HEK293 (cell line): ENCODE measurements at regions not wholly inside any gene's neighbourhood (a gene's known extent, or its start where the extent isn't known, plus 50 kb on each side); places are given as distances from the start of the nearest gene placed in this dataset.

Experiments used
- CTCF ChIA-PET: fragments of 350-600 bp; formaldehyde crosslinking; extraction: SDS; loops from one replicate; lab custom pipeline; 2021; ENCODE audit warnings: antibody characterized with exemption; lab: Yijun Ruan, JAX
- POLR2A ChIA-PET: fragments of 300-600 bp; formaldehyde crosslinking; extraction: SDS; loops from one replicate; lab custom pipeline; 2020; ENCODE audit warnings: antibody characterized with exemption, inconsistent platforms; lab: Yijun Ruan, JAX
- H3K27ac ChIP-seq: fragments of 200-500 bp; sonication (Bioruptor generic); 2 replicates; pipeline ENCODE4 v1.5.1; 2014; ENCODE audit warnings: low read depth, low read length, control low read depth, inconsistent platforms; ENCODE audit errors: extremely low read depth
- H3K36me3 ChIP-seq, 2 experiments: fragments of 200-500 bp in 1 of 2; sonication (Bioruptor generic) in 1 of 2; 1 replicate in 1 of 2; 2 replicates in 1 of 2; pipeline ENCODE4 v1.5.1; 2014 to 2017; ENCODE audit warnings: inconsistent platforms in 2 of 2, low read length in 2 of 2; ENCODE audit not compliant: control insufficient read depth in 2 of 2, insufficient read depth in 1 of 2
- H3K4me1 ChIP-seq: fragments of 200-500 bp; sonication (Bioruptor generic); 2 replicates; pipeline ENCODE4 v1.5.1; 2014; ENCODE audit warnings: mild to moderate bottlenecking, low read length, inconsistent platforms; ENCODE audit not compliant: control insufficient read depth, insufficient read depth
- H3K4me3 ChIP-seq: 2 replicates; pipeline ENCODE4 v1.5.1; 2011; ENCODE audit warnings: low read depth, mild to moderate bottlenecking, control low read depth, low read length, moderate library complexity
- H3K9me3 ChIP-seq: fragments of 200-500 bp; sonication (Bioruptor generic); 2 replicates; pipeline ENCODE4 v1.5.1; 2014; ENCODE audit warnings: low read depth, low read length, inconsistent platforms; ENCODE audit not compliant: control insufficient read depth, insufficient read depth
- GLI2 ChIP-seq: fragments of 450-650 bp; formaldehyde crosslinking; IDR thresholded peaks from 2 replicates; pipeline ENCODE4; 2017; ENCODE audit warnings: missing biosample characterization, missing genetic modification characterization, low read depth, borderline replicate concordance
- INSM2 ChIP-seq: fragments of 450-650 bp; formaldehyde crosslinking; IDR thresholded peaks from 2 replicates; pipeline ENCODE4 v1.5.1; 2016; ENCODE audit warnings: missing biosample characterization, missing genetic modification characterization
- KLF7 ChIP-seq: fragments of 450-650 bp; formaldehyde crosslinking; IDR thresholded peaks from 2 replicates; pipeline ENCODE4 v1.5.1; 2016; ENCODE audit warnings: missing biosample characterization, missing genetic modification characterization, borderline replicate concordance
- SETDB1 ChIP-seq: IDR thresholded peaks from one replicate; pipeline ENCODE4 v1.6.1; 2017; ENCODE audit warnings: mild to moderate bottlenecking, low read length, moderate library complexity, mixed read lengths; ENCODE audit not compliant: insufficient read length
- TSHZ1 ChIP-seq: fragments of 450-650 bp; formaldehyde crosslinking; IDR thresholded peaks from 2 replicates; pipeline ENCODE4 v1.5.1; 2016; ENCODE audit warnings: missing biosample characterization, missing genetic modification characterization, borderline replicate concordance
- ZBTB44 ChIP-seq: fragments of 450-650 bp; IDR thresholded peaks from 2 replicates; pipeline ENCODE4 v1.5.1; 2018; ENCODE audit warnings: missing biosample characterization, mild to moderate bottlenecking, missing genetic modification characterization
- ZBTB7A ChIP-seq: fragments of 450-650 bp; formaldehyde crosslinking; IDR thresholded peaks from 2 replicates; pipeline ENCODE4 v1.5.1; 2016; ENCODE audit warnings: low read depth, missing biosample characterization, missing genetic modification characterization
- ZNF132 ChIP-seq: fragments of 450-650 bp; formaldehyde crosslinking; IDR thresholded peaks from 2 replicates; pipeline ENCODE4 v1.5.1; 2017; ENCODE audit warnings: missing biosample characterization, missing genetic modification characterization, borderline replicate concordance
- ZNF362 ChIP-seq: fragments of 450-650 bp; formaldehyde crosslinking; IDR thresholded peaks from 2 replicates; pipeline ENCODE4 v1.5.1; 2016; ENCODE audit warnings: missing biosample characterization, missing genetic modification characterization
- ZNF37A ChIP-seq: fragments of 450-650 bp; IDR thresholded peaks from 2 replicates; pipeline ENCODE4 v1.5.1; 2018; ENCODE audit warnings: missing biosample characterization, missing genetic modification characterization
- ZNF398 ChIP-seq: fragments of 450-650 bp; formaldehyde crosslinking; IDR thresholded peaks from 2 replicates; pipeline ENCODE4 v1.5.1; 2017; ENCODE audit warnings: missing biosample characterization, missing genetic modification characterization
- ZNF518A ChIP-seq: fragments of 450-650 bp; formaldehyde crosslinking; conservative IDR thresholded peaks from 2 replicates; pipeline ENCODE4 v1.5.1; 2016; ENCODE audit warnings: low read depth, missing biosample characterization, missing genetic modification characterization
- ZNF544 ChIP-seq: fragments of 450-650 bp; formaldehyde crosslinking; IDR thresholded peaks from 2 replicates; pipeline ENCODE4 v1.5.0; 2017; ENCODE audit warnings: missing biosample characterization, missing genetic modification characterization
- ZNF629 ChIP-seq: fragments of 450-650 bp; formaldehyde crosslinking; IDR thresholded peaks from 2 replicates; pipeline ENCODE4 v1.5.1; 2017; ENCODE audit warnings: missing biosample characterization, missing genetic modification characterization

GRCh38 chr3:72451841-72452240 is 396.4 kb downstream of the SHQ1 start:
- H3K9me3 ChIP-seq: no peaks in the 10 kb centered on the region
- H3K4me1 ChIP-seq: peaks cover 4% of the 10 kb centered on the region; the same call in 1 of the 2 replicates
- no peak overlapping the region for H3K27ac ChIP-seq
- TF ChIP-seq ZBTB7A (no peak), ZNF132 (tag by site-specific recombination) (no peak), ZNF362 (no peak), ZNF544 (tag by site-specific recombination) (no peak), ZNF37A (tag by site-specific recombination) (no peak), KLF7 (no peak), SETDB1 (no peak)
- TF ChIP-seq, all 188 proteins: peak for 0
- no peaks in the 10 kb centered on the region for H3K36me3 ChIP-seq
- no peak overlapping the region for H3K4me3 ChIP-seq
- ChIA-PET POLR2A (no interaction called here), CTCF (no interaction called here)

GRCh38 chr3:72449551-72449950 is 398.7 kb downstream of the SHQ1 start:
- TF ChIP-seq ZBTB44 (no peak), ZNF398 (tag by site-specific recombination) (no peak), ZNF518A (tag by site-specific recombination) (no peak), ZNF629 (tag by site-specific recombination) (no peak), INSM2 (tag by site-specific recombination) (no peak), GLI2 (tag by site-specific recombination) (no peak), TSHZ1 (tag by site-specific recombination) (no peak)
- no peak overlapping the region for H3K4me3 ChIP-seq
- H3K4me1 ChIP-seq: peaks cover 4% of the 10 kb centered on the region; the same call in 1 of the 2 replicates
- ChIA-PET POLR2A (no interaction called here), CTCF (interaction anchor here (0.6 kb wide), 1 partner anchor 8 kb away, joined by 3 read pairs; no protein-coding TSS in a partner anchor)
- H3K36me3 ChIP-seq: no peaks in the 10 kb centered on the region
- no peak overlapping the region for H3K27ac ChIP-seq
- no peaks in the 10 kb centered on the region for H3K9me3 ChIP-seq
